ENCODE measurements at regions not wholly inside any gene's neighbourhood (a gene's known extent, or its start where the extent isn't known, plus 50 kb on each side); places are given as distances from the start of the nearest gene placed in this dataset.

- no peak for DNase-seq (ENCODE audit: low read depth, low spot score)
These were observed 217.4 kb downstream of the DIPK2A start for GRCh38 chr3:144189044-144189443.

DNA sequence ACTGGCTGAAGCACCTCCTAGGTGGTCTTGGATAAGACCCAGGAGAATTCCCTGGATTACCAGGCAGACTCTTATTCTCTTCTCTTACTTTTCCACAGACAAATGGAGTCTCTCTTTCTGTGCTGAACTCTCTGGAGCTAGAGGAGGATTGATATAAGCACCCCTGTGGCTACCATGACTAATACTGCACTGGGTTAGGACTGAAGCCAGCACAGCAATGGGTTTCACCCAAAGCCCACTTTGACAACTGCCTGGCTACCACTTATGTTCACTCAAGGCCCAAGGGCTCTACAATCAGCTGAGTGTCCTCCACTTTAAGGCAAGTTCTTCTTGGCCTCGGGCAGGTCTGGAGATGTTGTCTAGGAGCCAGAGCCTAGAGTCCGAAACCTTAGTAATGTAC lies 225.5 kb downstream of the DIPK2A start:
- no peak for DNase-seq (ENCODE audit: low read depth, low spot score)

More at GRCh38 chr3:144189044-144189443, 217.4 kb downstream of the DIPK2A start:
- no peak overlapping the region for H3K27ac ChIP-seq

DNA sequence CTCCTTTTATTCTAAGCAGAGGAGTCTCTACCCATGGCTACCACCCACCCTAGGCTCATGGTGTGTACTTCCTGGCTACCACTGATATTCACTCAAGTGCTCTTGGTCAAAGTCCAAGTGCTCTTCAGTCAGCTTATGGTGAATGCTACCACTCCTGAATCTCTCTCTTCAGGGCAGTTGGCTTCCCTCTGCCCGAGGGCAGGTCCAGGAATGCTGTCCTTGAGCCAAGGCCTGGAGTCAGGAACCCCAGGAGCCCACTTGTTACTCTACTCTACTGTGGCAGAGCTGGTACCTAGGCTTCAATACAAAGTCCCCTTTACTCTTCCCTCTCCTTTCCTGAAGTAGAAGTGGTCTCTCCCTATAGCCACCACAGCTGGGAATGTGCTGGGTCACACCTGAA lies 226.0 kb downstream of the DIPK2A start:
- H3K27ac ChIP-seq = no peak overlapping the region
- DNase-seq (ENCODE audit: low read depth, low spot score) = no peak

More for the DNA sequence above, 225.5 kb downstream of the DIPK2A start:
- no peak overlapping the region for H3K27ac ChIP-seq

- DNase-seq (ENCODE audit: low read depth, low spot score) = no peak
- no peak overlapping the region for H3K27ac ChIP-seq
These were observed 228.4 kb downstream of the DIPK2A start for GRCh38 chr3:144200004-144200403.

GRCh38 chr3:144200466-144200865 lies 228.8 kb downstream of the DIPK2A start:
- H3K27ac ChIP-seq = no peak overlapping the region
- DNase-seq (ENCODE audit: low read depth, low spot score) = no peak

DNA sequence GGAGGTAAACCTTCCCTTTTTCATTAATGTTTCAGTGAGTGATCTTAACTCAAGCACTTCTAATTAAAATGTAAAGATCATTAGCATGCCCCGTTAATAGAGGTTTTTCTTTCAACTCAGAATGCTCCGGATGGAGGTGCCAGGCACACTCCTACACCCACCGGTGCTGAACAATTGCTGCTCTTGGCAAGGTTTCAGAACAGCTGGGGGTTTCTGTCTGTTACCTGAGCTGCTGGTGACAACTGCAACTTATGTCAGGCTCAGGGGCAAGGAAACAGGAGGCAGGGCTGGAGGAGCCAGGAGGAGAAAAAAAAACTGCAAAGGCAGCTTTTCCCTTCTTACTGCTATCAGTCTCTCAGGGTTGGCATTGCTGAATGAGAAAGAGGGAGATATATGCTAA lies 250.1 kb downstream of the DIPK2A start:
- no peak for DNase-seq (ENCODE audit: low read depth, low spot score)

GRCh38 chr3:144229330-144229729 lies 257.7 kb downstream of the DIPK2A start:
- no peak for DNase-seq (ENCODE audit: low read depth, low spot score)
- H3K27ac ChIP-seq = no peak overlapping the region

More for the DNA sequence above, 250.1 kb downstream of the DIPK2A start:
- no peak overlapping the region for H3K27ac ChIP-seq

GRCh38 chr3:144229953-144230352 lies 258.3 kb downstream of the DIPK2A start:
- H3K27ac ChIP-seq = no peak overlapping the region
- DNase-seq (ENCODE audit: low read depth, low spot score) = no peak

DNA sequence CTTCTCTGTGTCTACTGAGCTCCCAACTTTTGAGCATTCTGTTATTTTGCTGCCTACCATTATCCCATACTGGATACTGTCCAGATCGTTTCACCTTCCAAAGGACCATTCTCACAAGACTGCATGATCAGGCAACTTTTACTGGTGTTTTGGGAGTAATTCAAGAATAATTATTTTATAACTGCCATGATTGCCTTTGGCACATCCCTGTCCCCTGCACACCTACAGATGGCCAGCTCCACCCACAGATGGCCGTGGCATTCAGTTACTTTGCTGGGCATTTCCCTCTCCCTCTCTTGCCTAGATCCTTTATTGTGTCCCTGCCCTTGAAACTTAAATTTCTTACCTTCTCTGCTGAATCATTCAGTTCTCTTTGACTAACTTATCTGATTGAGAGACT lies 263.9 kb downstream of the DIPK2A start:
- no peak overlapping the region for H3K27ac ChIP-seq
- no peak for DNase-seq (ENCODE audit: low read depth, low spot score)

GRCh38 chr3:144237351-144237750 lies 265.7 kb downstream of the DIPK2A start:
- no peak overlapping the region for H3K27ac ChIP-seq
- no peak for DNase-seq (ENCODE audit: low read depth, low spot score)

- no peak for DNase-seq (ENCODE audit: low read depth, low spot score)
- no peak overlapping the region for H3K27ac ChIP-seq
These were observed 269.8 kb downstream of the DIPK2A start for GRCh38 chr3:144241404-144241803.

DNA sequence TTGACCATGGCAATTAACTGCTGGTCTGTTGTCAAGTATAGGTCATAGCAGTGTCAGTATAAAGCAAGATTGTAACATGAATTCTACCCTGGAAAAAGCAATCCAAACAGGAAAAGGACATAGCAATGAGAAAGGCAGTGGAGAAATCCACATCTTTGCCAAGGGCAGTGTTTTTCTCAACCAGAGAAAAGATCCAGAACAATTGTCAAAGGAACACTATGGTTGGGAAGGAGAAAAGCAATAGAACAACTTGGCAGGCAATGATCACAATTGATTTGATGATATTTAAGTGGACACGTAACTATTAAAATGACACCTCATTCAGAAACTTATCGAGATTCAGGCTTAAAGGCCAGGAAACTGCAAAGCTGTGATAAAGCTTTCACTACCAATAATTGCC lies 271.1 kb downstream of the DIPK2A start:
- no peak for DNase-seq (ENCODE audit: low read depth, low spot score)
- no peak overlapping the region for H3K27ac ChIP-seq

DNA sequence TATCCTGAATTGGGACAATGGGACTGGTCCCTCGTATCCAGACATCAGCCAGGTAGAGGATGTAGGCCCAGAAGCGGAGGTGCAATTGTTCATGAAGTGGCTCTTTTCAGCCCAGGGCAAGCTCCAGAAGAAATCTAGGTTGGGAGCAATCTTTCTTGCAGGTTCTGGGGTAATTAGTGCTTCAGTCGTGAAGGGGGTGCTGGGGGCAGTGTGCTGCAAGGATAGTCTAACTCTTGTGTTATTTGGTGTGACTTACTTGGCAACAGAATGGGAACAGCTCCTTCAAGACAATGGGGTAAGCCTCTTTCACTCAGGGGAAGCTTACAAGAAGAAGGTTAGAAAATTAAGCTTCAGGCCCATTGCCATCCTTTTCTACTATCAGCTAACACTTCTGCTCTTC lies 273.0 kb downstream of the DIPK2A start:
- H3K27ac ChIP-seq = no peak overlapping the region
- DNase-seq (ENCODE audit: low read depth, low spot score) = no peak

DNA sequence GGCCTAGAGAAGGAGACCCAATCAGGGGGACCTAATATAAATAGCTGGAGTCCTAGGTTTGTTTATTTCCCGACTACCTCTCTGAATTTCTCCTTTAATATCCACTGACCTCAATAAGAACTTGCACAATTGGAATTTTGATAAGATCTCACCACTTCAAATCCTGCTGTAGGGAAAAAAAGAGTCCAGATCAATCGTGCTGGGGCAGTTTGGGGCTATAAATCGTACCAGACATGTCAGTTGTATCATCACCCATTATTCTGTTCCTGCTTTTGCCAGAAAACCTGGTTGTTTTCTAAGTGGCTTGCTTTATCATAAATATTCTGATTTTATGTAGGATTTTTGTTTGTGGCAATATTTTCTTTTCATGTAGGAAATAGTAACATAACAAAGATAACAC lies 281.3 kb downstream of the DIPK2A start:
- no peak for DNase-seq (ENCODE audit: low read depth, low spot score)
- no peak overlapping the region for H3K27ac ChIP-seq

GRCh38 chr3:144257381-144257780 lies 285.8 kb downstream of the DIPK2A start:
- DNase-seq (ENCODE audit: low read depth, low spot score) = no peak
- H3K27ac ChIP-seq = no peak overlapping the region

GRCh38 chr3:144259267-144259666 lies 287.6 kb downstream of the DIPK2A start:
- H3K27ac ChIP-seq = no peak overlapping the region
- no peak for DNase-seq (ENCODE audit: low read depth, low spot score)

- H3K27ac ChIP-seq = no peak overlapping the region
- DNase-seq (ENCODE audit: low read depth, low spot score) = no peak
These were observed 292.1 kb downstream of the DIPK2A start for GRCh38 chr3:144263706-144264105.

DNA sequence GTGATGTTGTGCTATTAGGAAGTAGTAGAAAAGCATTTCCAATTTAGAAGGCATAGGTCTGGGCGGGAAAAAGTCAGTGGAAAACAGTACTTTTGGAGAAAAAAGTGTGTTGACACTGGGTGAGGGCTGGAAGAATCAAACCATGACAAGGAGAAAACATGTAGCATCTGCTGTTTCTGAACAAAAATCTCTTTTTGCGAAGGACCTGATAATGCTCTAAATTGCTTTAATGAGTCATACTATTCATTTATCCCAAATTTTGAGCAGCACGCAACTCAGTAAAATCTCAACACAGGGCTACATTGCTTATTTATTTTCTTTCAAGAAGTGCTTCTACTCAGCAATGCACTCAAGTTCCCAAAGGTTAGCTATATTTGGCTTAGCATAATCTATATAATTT lies 292.7 kb downstream of the DIPK2A start:
- no peak for DNase-seq (ENCODE audit: low read depth, low spot score)
- H3K27ac ChIP-seq = no peak overlapping the region

GRCh38 chr3:144264794-144265193 lies 293.2 kb downstream of the DIPK2A start:
- no peak for DNase-seq (ENCODE audit: low read depth, low spot score)
- H3K27ac ChIP-seq = no peak overlapping the region

- no peak for DNase-seq (ENCODE audit: low read depth, low spot score)
- no peak overlapping the region for H3K27ac ChIP-seq
These were observed 294.0 kb downstream of the DIPK2A start for GRCh38 chr3:144265542-144266100.

GRCh38 chr3:144270100-144270499 lies 298.5 kb downstream of the DIPK2A start:
- no peak overlapping the region for H3K27ac ChIP-seq
- no peak for DNase-seq (ENCODE audit: low read depth, low spot score)

GRCh38 chr3:144272680-144273079 lies 301.1 kb downstream of the DIPK2A start:
- no peak for DNase-seq (ENCODE audit: low read depth, low spot score)
- H3K27ac ChIP-seq = no peak overlapping the region

DNA sequence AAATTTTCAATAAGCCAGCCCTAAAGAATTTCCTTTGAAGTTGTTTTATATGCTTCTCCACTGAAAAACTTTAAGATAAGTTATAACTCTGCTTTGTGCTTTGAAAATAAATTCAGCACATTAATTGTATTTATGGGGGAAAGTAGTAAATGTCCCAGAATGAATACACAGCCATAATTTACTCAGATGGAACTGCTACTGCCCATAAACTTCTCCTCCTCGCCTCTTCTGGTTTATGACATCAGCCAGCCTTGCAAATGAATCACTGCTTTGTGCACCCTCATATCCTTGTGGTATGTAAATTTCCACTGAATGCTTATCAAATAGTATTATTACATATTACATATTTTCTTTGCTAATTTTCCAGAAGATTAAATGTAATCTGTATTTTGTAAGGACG lies 302.0 kb downstream of the DIPK2A start:
- no peak for DNase-seq (ENCODE audit: low read depth, low spot score)
- H3K27ac ChIP-seq = no peak overlapping the region

Measured in epithelial cell of prostate (primary cell).